Mucosa of descending colon (tissue), 3 donors: ENCODE measurements at regions not wholly inside any gene's neighbourhood (a gene's known extent, or its start where the extent isn't known, plus 50 kb on each side); places are given as distances from the start of the nearest gene placed in this dataset.

Experiments
- ATAC-seq: fragments of 200-7000 bp; cut with Tn5 transposase; one replicate; pipeline ENCODE4 v1.9.1; 2020; ENCODE audit warnings: mild to moderate bottlenecking, moderate library complexity
- DNase-seq, 3 donors: peaks; one replicate each; pipeline ENCODE4 v3.0.0-alpha.2; 2020
- H3K36me3 ChIP-seq: fragments of 200-600 bp; one replicate; pipeline ENCODE4 v1.8.0; 2021; ENCODE audit warnings: low read depth, mild to moderate bottlenecking
- H3K4me1 ChIP-seq: fragments of 200-600 bp; one replicate; pipeline ENCODE4 v1.8.0; 2021; ENCODE audit warnings: low read depth, mild to moderate bottlenecking
- H3K4me3 ChIP-seq: fragments of 200-600 bp; one replicate; pipeline ENCODE4 v1.8.0; 2021; ENCODE audit warnings: mild to moderate bottlenecking
- H3K9me3 ChIP-seq: fragments of 200-600 bp; one replicate; pipeline ENCODE4 v1.8.0; 2021; ENCODE audit warnings: mild to moderate bottlenecking
- intact Hi-C, 2 donors: fragments of 100-400 bp; cut with DNase I in 1 of 2; cut with micrococcal nuclease in 1 of 2; formaldehyde crosslinking; loops; one replicate each; pipeline versions ENCODE4 v1.11.0 to v1.11.1; 2022; cut with DNase I, micrococcal nuclease
- TF ChIP-seq, protein P1 (sequence below): fragments of 200-600 bp; IDR thresholded peaks from one replicate; pipeline ENCODE4 v1.8.0; 2022; ENCODE audit warnings: antibody characterized with exemption, mild to moderate bottlenecking
- donor health status: DM: no; HTN: no; CAD: no; lungs with moderate emphysema.
- donor health status: DM: no; HTN: no; CAD: no.
- donor health status: DM: no; HTN: yes; CAD: no.

GRCh38 chr2:15769676-15770547 lies 170.4 kb upstream of the MYCN start:
- ATAC-seq (no peak), DNase-seq (no peak)
- Histone ChIP-seq H3K36me3 (no peaks in the 10 kb centered on the region), H3K9me3 (no peaks in the 10 kb centered on the region), H3K4me3 (no peak overlapping the region), H3K4me1 (no peaks in the 10 kb centered on the region)
- TF ChIP-seq, protein P1, sequence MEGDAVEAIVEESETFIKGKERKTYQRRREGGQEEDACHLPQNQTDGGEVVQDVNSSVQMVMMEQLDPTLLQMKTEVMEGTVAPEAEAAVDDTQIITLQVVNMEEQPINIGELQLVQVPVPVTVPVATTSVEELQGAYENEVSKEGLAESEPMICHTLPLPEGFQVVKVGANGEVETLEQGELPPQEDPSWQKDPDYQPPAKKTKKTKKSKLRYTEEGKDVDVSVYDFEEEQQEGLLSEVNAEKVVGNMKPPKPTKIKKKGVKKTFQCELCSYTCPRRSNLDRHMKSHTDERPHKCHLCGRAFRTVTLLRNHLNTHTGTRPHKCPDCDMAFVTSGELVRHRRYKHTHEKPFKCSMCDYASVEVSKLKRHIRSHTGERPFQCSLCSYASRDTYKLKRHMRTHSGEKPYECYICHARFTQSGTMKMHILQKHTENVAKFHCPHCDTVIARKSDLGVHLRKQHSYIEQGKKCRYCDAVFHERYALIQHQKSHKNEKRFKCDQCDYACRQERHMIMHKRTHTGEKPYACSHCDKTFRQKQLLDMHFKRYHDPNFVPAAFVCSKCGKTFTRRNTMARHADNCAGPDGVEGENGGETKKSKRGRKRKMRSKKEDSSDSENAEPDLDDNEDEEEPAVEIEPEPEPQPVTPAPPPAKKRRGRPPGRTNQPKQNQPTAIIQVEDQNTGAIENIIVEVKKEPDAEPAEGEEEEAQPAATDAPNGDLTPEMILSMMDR, result no peak
- intact Hi-C loops, result no loop called here

DNA sequence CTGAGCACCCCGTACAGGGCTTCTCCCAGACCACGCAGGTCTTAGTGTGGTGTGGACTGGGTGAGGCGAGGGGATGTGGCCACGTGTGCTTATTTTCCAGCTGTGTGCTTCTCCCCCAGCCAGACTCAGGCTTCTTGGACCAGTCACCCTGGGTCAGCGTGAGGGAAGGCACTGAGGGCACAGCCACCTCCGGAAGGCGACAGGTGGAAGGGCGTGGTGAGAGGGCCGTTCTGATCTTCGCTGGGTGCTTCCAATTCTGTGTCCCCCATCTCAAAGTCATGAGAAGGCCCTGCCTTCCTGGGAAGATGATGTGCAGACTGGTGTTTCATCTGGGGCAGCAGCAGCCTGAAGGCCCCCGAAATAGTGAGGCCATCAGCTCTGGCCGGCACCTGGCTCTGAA lies 169.7 kb upstream of the MYCN start:
- H3K4me3 ChIP-seq, result no peak overlapping the region
- TF ChIP-seq, protein P1, result no peak
- intact Hi-C loops, result no loop called here
- DNase-seq (no peak), ATAC-seq (no peak)
- H3K4me1 ChIP-seq, result no peaks in the 10 kb centered on the region
- H3K9me3 ChIP-seq, result no peaks in the 10 kb centered on the region
- no peaks in the 10 kb centered on the region for H3K36me3 ChIP-seq

GRCh38 chr2:15771124-15771523 lies 169.2 kb upstream of the MYCN start:
- TF ChIP-seq, protein P1, result no peak
- H3K36me3 ChIP-seq, result no peaks in the 10 kb centered on the region
- ATAC-seq, result no peak
- H3K4me1 ChIP-seq, result no peaks in the 10 kb centered on the region
- DNase-seq, result no peak
- no peaks in the 10 kb centered on the region for H3K9me3 ChIP-seq
- intact Hi-C loops, result no loop called here
- no peak overlapping the region for H3K4me3 ChIP-seq

DNA sequence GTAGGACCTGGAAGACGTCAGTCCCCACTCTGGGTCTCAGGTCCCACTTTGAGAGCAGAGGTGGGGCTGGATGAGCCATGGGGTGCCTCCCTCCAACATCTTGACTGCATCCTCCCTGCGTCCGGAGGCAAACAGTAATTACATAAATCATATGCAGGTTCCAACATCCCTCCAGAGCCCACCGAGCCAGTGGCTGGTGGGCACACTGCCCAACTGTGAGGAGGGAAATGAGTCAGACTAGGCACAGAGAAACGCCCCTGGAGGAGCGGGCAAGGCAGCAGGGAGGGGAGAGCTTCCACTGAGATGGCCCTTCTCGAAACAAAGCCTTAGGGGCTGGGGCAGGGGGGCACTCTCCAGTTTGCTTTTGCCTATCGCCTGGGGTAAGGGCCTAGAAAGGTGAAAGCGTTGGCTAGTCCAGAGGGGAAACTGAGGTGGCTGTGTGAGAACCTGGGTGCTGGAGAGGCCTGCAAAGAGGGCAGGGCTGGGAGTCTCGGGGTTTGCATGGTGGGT lies 168.2 kb upstream of the MYCN start:
- Histone ChIP-seq H3K4me1 (no peaks in the 10 kb centered on the region), H3K36me3 (no peaks in the 10 kb centered on the region), H3K4me3 (no peak overlapping the region), H3K9me3 (no peaks in the 10 kb centered on the region)
- TF ChIP-seq, protein P1, result no peak
- intact Hi-C loops, result no loop called here
- ATAC-seq, result no peak
- DNase-seq, result no peak

DNA sequence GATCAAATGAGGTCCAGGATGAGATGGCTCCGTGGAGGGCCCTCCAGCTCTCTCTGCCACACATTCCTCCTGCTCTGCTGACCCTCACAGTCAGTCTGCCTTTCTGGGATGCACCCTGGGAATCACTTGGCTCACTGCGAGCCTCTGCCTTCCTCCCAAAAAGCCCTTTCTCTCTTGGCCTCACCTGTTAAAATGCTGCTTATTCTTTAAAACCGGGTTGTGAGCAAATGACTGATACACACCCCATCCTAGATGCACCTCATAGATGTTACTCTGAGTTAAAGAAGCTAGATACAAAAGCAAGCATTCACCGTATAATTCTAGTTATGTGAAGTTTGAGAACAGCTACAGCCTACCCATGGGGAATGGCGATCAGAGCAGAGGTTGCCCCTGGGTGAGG lies 167.7 kb upstream of the MYCN start:
- intact Hi-C loops, result no loop called here
- Histone ChIP-seq H3K36me3 (no peaks in the 10 kb centered on the region), H3K4me3 (no peak overlapping the region), H3K9me3 (no peaks in the 10 kb centered on the region), H3K4me1 (no peaks in the 10 kb centered on the region)
- no peak for DNase-seq
- no peak for ATAC-seq
- TF ChIP-seq, protein P1, result no peak
